CD1c-positive myeloid dendritic cell (primary cell): ENCODE measurements at regions not wholly inside any gene's neighbourhood (a gene's known extent, or its start where the extent isn't known, plus 50 kb on each side); places are given as distances from the start of the nearest gene placed in this dataset.
"Not testable (repeated sequence)": the region's sequence is repeated elsewhere in the genome, so short reads cannot be mapped to it uniquely, and the experiment has no call there.

Source experiments
- DNase-seq: peaks from one replicate; pipeline ENCODE4 v3.0.0-alpha.2; 2016; ENCODE audit errors: extremely low spot score

DNA sequence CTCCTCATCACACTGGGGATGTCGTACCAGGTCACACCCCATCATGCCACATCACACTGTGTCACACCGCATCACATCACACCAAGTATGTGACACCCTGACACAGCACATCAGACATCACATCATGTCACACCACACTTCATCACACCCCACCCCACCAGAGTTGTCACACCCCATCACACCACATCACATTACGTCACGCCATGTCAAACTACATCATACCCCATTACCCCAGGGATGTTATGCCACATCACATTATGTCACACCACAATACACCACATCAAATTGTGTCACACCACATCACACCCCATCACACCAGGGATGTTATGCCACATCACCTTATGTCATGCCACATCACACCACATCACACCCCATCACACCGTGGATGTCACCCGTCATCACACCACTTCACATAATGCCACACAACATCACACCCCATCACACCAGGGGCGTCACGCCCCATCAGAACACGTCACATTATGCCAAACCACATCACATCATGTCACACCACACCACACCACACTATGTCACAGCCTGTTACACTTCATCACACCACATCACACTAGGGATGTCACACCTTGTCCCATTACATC lies 133.6 kb downstream of the TMEM121 start:
- no peak for DNase-seq

DNA sequence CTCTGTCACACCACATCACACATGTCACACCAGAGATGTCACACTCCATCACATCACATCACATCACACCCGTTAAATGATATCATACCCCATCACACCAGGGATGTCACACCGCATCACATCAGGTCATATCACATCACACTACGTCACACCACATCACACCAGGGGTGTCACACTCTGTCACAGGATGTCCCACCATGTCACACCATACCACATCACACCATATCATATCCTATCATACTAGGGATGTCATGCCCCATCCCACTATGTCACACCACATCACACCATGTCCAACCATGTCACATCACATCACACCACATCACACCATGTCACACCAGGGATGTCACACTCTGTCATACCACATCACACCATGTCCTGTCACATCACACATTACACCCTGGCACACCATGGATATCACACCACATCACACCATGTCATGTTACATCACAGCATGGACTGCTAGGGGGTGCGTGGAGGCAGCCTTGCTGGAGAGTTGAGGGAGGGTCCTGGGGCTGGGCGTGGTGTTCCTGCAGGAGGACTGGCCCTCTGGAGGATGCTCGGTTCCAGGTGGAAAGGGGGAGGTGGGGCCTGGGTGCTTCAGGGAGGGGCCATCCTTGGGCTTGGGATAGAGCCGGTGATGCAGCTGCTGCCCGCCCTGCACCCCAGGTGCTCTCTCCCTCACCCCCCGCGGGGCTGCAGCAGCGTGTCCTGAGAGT lies 134.6 kb downstream of the TMEM121 start:
- no peak for DNase-seq

DNA sequence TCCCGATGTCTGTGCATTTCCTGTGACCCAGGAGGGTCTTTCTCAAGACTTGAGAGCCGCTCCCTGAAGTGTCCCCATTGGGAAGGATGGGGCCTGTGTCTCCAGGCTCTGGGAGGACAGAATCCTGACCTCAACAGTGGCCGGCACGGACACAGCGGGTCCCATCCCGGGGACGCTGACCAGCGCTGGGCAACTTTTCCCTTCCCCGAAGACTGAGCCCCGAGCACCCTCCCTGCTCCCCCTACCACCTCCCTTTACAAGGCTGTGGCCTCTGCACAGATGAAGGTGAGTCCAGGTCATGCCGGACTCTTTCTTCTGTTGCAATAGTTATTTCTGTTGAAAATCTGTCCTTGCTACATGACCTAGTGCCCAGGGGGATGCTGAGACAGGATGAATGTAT lies 135.7 kb downstream of the TMEM121 start:
- not testable (repeated sequence) for DNase-seq

DNA sequence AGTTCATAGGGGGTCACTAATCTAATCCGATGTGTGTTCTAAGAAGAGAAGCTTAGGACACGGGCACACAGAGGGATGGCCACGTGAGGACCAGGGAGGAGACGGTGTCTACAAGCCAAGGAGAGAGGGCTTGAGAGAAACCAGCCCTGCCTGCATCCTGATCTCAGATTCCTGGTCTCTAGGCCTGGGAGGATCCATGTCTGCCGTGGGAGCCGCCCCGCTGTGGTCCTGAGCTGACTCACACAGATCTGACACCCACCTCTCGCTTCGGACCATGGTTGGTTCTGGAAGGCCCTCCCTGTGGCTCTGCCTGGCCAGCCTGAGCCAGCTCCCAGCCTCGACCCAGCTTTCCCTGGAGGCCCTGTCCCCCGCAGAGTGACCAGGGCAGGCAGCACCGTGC lies 136.2 kb downstream of the TMEM121 start:
- DNase-seq, result not testable (repeated sequence)

DNA sequence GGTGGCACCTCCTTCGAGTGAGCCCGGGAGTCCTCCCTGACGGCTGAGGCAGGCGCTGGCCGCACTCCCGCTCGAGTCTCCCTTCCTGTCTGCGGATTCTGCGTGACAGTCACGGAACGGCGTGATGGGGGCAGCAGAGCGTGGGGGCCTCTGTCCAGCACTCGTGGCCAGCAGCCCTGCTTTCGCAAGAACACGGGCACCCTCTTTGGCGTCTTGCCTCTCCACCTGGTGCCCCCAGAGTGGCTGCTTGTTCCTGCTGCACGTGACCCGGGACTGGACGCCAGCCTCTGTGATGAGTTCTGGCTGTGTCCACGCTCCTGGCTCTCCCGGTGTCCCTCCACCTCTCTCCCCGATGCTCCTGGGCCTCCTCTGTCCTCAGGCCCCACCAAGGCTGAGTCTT lies 136.9 kb downstream of the TMEM121 start:
- not testable (repeated sequence) for DNase-seq

DNA sequence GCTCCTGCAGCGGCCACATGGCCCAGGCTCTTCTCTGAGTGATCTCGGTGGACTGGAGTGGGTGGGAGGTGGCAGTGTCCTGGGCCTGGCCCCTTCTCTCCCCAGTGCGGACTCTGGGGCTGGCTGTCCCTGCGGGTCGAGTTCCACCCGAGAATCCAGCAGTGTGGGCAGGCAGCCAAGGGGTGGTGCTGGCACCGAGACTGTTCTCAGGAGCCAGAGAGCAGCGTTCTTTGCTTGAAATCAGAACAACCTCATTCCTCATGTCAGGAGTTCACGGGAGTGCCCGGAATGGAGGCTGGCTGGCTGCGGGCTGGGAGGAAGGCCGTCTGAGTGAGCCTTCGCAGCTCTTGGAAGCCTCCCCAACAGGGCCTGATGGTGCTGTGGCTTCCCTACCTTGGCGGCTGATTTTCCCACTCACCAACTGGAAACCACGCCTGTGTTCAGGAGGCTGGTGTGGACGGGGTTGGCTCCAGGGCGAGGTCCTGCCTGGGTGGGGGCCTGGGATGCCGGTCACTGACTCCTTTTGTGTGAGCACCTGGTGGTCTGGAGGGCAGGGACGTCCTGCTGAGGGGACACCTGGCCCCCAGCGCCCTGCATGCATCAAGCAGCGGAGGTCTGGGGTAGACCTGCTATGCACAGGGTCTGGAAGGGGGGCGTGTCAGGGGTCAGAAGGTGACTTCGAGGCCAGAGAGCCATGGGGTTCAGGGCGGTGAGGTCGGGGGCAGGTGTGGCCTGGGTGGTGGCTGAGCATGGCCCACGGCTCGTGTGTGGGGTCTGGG lies 137.6 kb downstream of the TMEM121 start:
- DNase-seq, result not testable (repeated sequence)

DNA sequence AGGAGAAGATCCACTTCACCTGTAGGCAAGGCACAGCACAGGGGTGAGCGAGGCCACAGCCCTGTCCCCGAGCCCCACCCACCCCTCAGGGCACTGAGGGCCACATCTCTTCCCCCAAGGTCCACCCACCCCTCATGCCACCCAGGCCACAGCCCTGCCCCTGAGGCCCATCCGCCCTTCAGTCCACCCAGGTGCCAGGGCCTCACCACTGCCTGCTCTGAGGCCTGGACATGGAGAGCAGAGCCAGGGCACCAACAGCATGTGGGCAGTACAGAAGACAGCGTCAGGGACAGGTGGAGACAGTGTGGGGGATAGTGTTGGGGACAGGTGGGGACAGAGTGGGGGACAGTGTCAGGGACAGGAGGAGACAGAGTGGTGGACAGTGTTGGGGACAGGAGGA lies 138.3 kb downstream of the TMEM121 start:
- no peak for DNase-seq

DNA sequence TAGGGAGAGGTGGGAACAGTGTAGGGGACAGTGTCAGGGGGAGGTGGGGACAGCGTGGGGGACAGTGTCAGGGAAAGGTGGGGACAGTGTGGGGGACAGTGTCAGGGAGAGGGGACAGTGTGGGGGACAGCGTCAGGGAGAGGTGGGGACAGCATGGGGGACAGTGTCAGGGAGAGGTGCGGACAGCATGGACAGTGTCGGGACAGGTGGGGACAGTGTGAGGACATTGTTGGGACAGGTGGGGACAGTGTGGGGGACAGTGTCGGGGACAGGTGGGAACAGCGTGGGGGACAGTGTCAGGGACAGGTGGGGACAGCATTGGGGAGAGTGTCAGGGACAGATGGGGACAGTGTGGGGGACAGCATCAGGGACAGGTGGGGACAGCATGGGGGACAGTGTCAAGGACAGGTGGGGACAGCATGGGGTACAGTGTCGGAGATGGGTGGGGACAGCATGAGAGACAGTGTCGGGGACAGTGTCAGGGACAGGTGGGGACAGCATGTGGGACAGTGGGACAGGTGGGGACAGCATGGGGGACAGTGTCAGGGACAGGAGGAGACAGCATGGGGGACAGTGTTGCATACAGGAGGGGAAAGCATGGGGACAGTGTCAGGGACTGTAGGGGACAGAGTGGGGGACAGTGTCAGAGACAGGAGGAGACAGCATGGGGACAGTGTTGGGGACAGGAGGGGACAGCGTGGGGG lies 139.0 kb downstream of the TMEM121 start:
- no peak for DNase-seq

DNA sequence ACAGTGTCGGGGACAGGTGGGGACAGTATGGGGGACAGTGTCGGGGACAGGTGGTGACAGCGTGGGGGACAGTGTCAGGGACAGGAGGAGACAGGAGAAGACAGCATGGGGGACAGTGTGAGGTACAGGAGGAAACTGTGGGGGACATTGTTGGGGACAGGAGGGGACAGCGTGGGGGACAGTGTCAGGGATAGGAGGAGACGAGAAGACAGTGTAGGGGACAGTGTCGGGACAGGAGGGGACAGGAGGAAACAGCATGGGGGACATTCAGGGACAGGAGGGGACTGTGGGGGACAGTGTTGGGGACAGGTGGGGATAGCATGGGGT lies 139.5 kb downstream of the TMEM121 start:
- no peak for DNase-seq

DNA sequence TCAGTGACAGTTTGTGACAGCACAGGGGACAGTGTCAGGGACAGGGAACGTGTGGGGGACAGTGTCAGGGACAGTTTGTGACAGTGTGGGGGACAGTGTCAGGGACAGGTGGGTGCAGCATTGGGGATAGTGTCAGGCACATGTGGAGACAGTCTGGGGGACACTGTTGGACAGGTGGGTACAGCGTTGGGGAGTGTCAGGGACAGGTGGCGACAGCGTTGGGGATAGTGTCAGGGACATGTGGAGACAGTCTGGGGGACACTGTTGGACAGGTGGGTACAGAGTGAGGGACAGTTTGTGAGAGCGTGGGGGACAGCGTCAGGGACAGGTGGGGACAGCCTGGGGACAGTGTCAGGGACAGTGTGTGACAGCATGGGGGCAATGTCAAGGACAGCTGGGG lies 140.0 kb downstream of the TMEM121 start:
- no peak for DNase-seq

DNA sequence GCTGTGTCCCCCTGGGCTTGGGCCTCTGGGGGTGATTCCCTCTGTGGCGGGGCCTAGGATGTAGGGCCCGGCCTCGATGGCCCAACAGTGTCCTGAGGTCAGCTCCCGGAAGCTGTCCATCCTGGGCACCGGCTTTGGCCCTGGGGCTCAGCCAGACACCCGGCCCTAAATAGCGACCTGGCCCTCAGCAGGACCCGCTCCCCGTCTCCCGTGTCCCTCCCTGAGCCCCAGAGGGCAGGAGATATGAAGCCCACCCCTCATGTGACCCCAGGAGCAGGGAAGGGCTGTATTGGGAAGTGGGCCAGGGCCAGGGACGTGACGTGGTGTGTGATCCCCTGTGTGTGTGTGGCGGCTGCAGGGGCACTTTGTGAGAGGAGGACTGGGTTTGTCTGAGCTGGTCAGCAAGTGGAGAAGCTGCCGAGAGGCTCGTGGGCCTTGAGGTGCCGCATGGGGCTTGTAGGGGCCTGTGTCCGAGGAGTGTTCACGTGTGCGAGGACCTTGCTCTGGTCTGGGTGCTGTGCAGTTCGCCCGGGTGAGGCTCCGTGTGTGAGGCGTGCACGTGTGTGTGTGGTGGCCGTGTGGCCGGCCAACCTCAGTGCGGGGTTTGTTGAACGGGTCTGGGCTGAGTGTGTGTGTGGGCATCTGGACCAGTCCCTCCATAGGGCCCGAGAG lies 140.7 kb downstream of the TMEM121 start:
- DNase-seq, result not testable (repeated sequence)

DNA sequence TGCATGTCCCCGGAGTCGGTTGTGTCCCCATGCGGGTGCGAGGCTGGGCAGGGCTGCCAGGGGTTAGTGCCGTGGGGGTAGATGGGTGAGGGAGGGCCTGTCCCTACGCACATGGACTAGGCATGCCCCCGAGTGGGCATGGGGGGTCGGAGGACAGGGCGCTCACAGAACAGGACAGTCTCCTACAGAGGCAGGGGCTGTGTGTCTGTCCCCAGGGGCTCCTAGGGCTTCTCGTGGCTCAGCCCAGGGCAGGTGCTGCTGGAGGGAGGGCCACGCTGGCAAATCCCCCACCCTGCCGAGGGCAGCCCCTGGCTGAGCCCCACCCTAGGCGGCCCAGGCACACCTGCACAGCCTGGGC lies 141.3 kb downstream of the TMEM121 start:
- DNase-seq, result not testable (repeated sequence)

DNA sequence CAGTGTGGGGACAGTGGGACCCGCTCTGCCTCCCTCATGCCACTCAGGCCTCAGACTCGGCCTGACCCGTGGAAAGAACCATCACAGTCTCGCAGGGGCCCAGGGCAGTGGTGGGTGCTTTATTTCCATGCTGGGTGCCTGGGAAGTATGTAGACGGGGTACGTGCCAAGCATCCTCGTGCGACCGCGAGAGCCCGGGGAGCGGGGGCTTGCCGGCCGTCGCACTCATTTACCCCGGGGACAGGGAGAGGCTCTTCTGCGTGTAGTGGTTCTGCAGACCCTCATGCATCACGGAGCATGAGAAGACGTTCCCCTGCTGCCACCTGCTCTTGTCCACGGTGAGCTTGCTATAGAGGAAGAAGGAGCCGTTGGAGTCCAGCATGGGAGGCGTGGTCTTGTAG lies 141.6 kb downstream of the TMEM121 start:
- DNase-seq, result not testable (repeated sequence)

DNA sequence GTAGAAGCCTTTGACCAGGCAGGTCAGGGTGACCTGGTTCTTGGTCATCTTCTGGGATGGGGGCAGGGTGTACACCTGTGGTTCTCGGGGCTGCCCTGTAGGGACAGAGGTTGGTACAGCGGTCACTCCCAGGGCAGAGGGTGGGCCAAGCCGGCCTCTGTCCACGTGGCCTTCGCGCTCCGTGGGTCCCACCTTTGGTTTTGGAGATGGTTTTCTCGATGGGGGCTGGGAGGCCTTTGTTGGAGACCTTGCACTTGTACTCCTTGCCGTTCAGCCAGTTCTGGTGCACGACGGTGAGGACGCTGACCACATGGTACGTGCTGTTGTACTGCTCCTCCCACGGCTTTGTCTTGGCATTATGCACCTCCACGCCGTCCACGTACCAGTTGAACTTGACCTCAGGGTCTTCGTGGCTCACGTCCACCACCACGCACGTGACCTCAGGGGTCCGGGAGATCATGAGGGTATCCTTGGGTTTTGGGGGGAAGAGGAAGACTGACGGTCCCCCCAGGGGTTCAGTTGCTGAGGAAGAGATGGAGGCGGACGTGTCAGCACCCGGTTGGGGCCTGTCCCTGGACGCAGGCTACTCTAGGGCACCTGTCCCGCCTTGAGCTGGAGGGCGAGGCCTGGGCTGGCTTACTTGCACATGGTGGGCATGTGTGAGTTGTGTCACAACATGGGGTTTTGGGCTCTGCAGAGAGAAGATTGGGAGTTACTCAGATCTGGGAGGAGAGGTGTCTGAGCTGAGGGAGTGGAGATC lies 142.3 kb downstream of the TMEM121 start:
- DNase-seq, result not testable (repeated sequence)

DNA sequence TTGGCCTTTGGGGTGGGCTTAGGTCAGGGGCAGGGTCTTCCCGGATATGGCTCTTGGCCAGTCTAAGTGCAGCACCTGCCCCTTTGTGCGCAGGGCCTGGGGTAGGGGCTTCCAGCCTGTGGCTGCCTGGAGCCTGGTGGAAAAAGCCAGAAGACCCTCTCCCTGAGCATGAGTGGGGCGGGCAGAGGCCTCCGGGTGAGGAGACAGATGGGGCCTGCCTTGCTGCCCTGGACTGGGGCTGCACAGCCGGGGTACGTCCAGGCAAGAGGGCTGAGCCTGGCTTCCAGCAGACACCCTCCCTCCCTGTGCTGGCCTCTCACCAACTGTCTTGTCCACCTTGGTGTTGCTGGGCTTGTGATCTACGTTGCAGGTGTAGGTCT lies 142.8 kb downstream of the TMEM121 start:
- not testable (repeated sequence) for DNase-seq

DNA sequence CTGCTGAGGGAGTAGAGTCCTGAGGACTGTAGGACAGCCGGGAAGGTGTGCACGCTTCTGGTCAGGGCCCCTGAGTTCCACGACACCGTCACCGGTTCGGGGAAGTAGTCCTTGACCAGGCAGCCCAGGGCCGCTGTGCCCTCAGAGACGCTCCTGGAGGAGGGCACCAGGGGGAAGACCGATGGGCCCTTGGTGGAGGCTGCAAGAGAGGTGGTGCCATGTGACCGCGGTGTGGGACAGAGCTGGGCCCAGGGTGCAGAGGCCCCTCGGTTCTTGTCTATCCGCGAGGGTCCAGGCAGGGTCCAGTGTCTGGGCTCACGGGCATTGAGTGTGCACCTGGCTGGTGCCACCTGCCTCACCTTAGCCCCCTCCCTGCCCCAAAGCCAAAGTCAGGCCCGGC lies 143.3 kb downstream of the TMEM121 start:
- DNase-seq, result not testable (repeated sequence)

DNA sequence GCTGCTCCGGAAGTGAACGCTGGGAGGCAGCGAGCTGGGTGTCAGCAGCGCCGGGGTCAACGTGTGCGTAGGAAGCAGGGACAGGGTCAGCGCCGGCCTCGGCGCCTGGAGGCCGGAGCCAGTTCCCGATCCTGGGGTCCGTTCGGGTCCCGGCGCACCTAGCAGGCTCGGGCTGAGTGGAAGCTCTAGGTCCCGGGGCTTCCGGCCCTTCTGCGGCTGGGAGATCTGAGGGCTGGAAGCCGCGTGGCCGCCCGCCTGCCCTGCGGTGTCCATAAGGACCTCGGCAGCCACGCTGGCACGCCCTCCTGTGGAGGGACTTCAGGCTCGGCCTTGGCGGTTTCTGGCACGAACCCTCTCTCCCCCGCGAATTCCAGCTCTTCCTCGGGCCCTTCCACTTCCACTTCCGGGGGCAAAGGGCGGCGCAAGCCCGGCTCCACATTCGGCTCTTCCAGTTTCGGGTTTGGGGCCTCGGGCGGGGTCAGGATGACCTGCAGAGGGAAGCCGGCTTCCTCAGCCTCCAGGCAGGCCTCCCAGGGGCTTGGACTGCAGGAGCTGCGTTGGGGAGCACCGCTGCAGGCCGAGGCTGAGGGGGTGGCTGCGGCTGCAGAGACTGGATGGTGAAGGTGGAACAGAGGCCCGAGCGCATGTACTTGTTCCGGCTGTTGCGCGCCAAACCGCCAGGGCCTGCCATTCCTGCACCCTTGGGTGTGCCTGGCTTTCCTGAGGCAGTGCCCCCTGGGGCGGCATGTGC lies 146.2 kb downstream of the TMEM121 start:
- not testable (repeated sequence) for DNase-seq

DNA sequence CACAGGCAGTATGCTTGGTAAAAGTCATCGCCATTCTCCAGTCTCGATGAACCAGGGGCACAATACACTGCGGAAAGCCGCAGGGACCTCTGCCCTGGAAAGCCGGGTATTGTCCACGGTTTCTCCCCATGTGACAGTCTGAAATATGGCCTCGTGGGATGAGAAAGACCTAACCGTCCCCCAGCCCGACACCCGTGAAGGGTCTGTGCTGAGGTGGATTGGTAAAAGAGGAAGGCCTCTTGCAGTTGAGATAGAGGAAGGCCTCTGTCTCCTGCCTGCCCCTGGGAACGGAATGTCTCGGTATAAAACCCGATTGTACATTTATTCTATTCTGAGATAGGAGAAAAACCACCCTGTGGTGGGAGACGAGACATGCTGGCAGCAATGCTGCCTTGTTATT lies 149.1 kb downstream of the TMEM121 start:
- DNase-seq, result not testable (repeated sequence)

DNA sequence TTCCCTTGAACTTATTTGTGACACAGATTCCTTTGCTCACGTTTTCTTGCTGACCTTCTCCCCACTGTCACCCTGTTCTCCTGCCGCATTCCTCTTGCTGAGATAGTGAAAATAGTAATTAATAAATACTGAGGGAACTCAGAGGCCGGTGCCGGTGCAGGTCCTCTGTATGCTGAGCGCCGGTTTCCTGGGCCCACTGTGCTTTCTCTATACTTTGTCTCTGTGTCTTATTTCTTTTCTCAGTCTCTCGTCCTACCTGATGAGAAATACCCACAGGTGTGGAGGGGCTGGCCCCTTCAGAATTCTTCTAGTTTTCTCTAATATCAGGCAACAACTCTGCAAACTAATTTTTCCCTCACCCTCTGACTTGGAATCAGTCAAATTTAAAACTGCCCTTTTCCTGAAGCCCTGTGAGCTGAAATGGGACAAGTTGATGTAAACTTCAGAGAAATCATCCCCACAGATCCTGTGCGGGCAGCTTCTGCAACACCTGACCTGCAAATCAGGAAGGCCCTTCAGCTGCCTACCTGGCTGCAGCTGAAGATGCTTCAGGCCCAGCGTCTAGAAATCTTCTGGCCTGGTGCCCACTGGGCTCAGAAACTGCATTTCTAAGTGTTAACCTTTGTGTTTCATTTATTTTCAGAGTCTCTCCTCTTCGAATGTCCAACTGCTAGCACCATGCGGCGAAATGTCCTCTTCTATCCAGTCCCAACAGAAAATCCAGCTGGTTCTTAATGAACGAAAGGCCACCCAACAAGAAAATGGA lies 149.7 kb downstream of the TMEM121 start:
- not testable (repeated sequence) for DNase-seq

DNA sequence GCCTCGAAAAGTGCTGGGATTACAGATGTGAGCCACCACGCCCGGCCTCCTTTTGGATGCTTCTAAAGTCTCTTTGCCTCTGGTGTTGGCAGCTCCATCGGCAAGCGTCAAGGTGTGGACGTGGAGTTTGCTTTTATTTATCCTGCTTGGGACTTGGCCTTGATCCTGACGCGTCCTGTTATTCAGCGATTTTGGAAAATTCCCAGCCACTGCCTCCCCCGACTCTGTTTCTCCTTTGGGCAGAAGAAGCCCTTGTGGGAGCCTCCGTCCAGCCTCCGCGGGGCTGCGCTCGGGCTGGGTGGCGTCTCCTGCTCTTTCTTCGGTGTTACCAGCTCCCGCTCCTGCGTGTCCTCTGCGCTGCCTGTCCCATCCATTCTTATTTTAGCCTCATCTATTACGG lies 151.7 kb downstream of the TMEM121 start:
- DNase-seq, result not testable (repeated sequence)
